ENCODE measurements at regions not wholly inside any gene's neighbourhood (a gene's known extent, or its start where the extent isn't known, plus 50 kb on each side); places are given as distances from the start of the nearest gene placed in this dataset.
"Not testable (repeated sequence)": the region's sequence is repeated elsewhere in the genome, so short reads cannot be mapped to it uniquely, and the experiment has no call there.

GRCh38 chr20:12838261-12838866, 170.4 kb upstream of the SPTLC3 start:
- no peak for FAIRE-seq

- no peak for FAIRE-seq
Measured at GRCh38 chr20:12847872-12848271, 160.9 kb upstream of the SPTLC3 start.

- no peak for FAIRE-seq
Measured at GRCh38 chr20:12849225-12849910, 159.4 kb upstream of the SPTLC3 start.

GRCh38 chr20:12857643-12858042, 151.1 kb upstream of the SPTLC3 start:
- FAIRE-seq: not testable (repeated sequence)

- no peak for FAIRE-seq
Measured at GRCh38 chr20:12860619-12861247, 148.0 kb upstream of the SPTLC3 start.

- no peak for FAIRE-seq
Measured at GRCh38 chr20:12869669-12870068, 139.1 kb upstream of the SPTLC3 start.

- no peak for FAIRE-seq
Measured at GRCh38 chr20:12870588-12870987, 138.2 kb upstream of the SPTLC3 start.

GRCh38 chr20:12874933-12875332, 133.8 kb upstream of the SPTLC3 start:
- no peak for FAIRE-seq

- no peak for FAIRE-seq
Measured at GRCh38 chr20:12875510-12875909, 133.3 kb upstream of the SPTLC3 start.

- no peak for FAIRE-seq
Measured at GRCh38 chr20:12882832-12883506, 125.8 kb upstream of the SPTLC3 start.

GRCh38 chr20:12883507-12883885, 125.3 kb upstream of the SPTLC3 start:
- no peak for FAIRE-seq

GRCh38 chr20:12886618-12887363, 122.0 kb upstream of the SPTLC3 start:
- no peak for FAIRE-seq

GRCh38 chr20:12891643-12892042, 117.1 kb upstream of the SPTLC3 start:
- no peak for FAIRE-seq

- FAIRE-seq: no peak
Measured at GRCh38 chr20:12893019-12893418, 115.8 kb upstream of the SPTLC3 start.

GRCh38 chr20:12893653-12894052, 115.1 kb upstream of the SPTLC3 start:
- FAIRE-seq: no peak

GRCh38 chr20:12894089-12894488, 114.7 kb upstream of the SPTLC3 start:
- FAIRE-seq: no peak

GRCh38 chr20:12896180-12896579, 112.6 kb upstream of the SPTLC3 start:
- FAIRE-seq: no peak

- no peak for FAIRE-seq
Measured at GRCh38 chr20:12902992-12903391, 105.8 kb upstream of the SPTLC3 start.

- no peak for FAIRE-seq
Measured at GRCh38 chr20:12906361-12906760, 102.4 kb upstream of the SPTLC3 start.

- FAIRE-seq: no peak
Measured at GRCh38 chr20:12911372-12911771, 97.4 kb upstream of the SPTLC3 start.

GRCh38 chr20:12913781-12914443, 94.9 kb upstream of the SPTLC3 start:
- FAIRE-seq: no peak

GRCh38 chr20:12914804-12915203, 94.0 kb upstream of the SPTLC3 start:
- no peak for FAIRE-seq

Data from endometrium (tissue), 2 donors.